PFSK-1 (cell line): ENCODE measurements at regions not wholly inside any gene's neighbourhood (a gene's known extent, or its start where the extent isn't known, plus 50 kb on each side); places are given as distances from the start of the nearest gene placed in this dataset.

Experiments used
- FOXP2 ChIP-seq: optimal IDR thresholded peaks from 2 replicates; pipeline ENCODE3; 2011; ENCODE audit warnings: borderline replicate concordance, control low read depth, inconsistent platforms; ENCODE audit not compliant: insufficient read depth; ENCODE audit errors: extremely low read length, extremely low read depth
- POLR2AphosphoS5 ChIP-seq: IDR thresholded peaks from 2 replicates; pipeline ENCODE4 v1.6.1; 2012; ENCODE audit warnings: low read depth, mild to moderate bottlenecking, control low read depth, low read length, moderate library complexity
- REST ChIP-seq, 2 experiments: IDR thresholded peaks; 2 replicates each; pipeline versions ENCODE4 v1.6.1 to v1.8.0; 2011 to 2012; ENCODE audit warnings: low read depth in 2 of 2, low read length in 2 of 2, control low read depth in 1 of 2, inconsistent platforms in 1 of 2, mild to moderate bottlenecking in 1 of 2, moderate library complexity in 1 of 2; ENCODE audit not compliant: insufficient read depth in 1 of 2
- SIN3A ChIP-seq: IDR thresholded peaks from 2 replicates; pipeline ENCODE4 v1.6.1; 2012; ENCODE audit warnings: mild to moderate bottlenecking, low read length, moderate library complexity, borderline replicate concordance; ENCODE audit not compliant: insufficient read depth
- TAF1 ChIP-seq: IDR thresholded peaks from 2 replicates; pipeline ENCODE4 v1.6.1; 2012; ENCODE audit warnings: low read length, control low read depth, borderline replicate concordance; ENCODE audit not compliant: insufficient read depth

GRCh38 chr9:38246833-38247232 is 145.7 kb upstream of the ALDH1B1 start:
- no peak for TF ChIP-seq TAF1
- no peak for TF ChIP-seq REST (IDR thresholded peaks at IDR 0.05; ENCODE audit: insufficient read depth in 1 of 2, low read depth in 2 of 2, low read length in 2 of 2)
- TF ChIP-seq POLR2AphosphoS5: no peak
- no peak for TF ChIP-seq SIN3A
- no peak for TF ChIP-seq FOXP2

GRCh38 chr9:38244971-38245370 is 147.5 kb upstream of the ALDH1B1 start:
- TF ChIP-seq FOXP2 (no peak), TAF1 (no peak), POLR2AphosphoS5 (no peak), REST (IDR thresholded peaks at IDR 0.05; ENCODE audit: insufficient read depth in 1 of 2, low read depth in 2 of 2, low read length in 2 of 2) (no peak), SIN3A (no peak)

- TF ChIP-seq TAF1 (no peak), SIN3A (no peak), POLR2AphosphoS5 (no peak), FOXP2 (no peak), REST (IDR thresholded peaks at IDR 0.05; ENCODE audit: insufficient read depth in 1 of 2, low read depth in 2 of 2, low read length in 2 of 2) (no peak)
Measured at GRCh38 chr9:38243993-38244392, 148.5 kb upstream of the ALDH1B1 start.

GRCh38 chr9:38240051-38240450 is 152.5 kb upstream of the ALDH1B1 start:
- TF ChIP-seq REST (IDR thresholded peaks at IDR 0.05; ENCODE audit: insufficient read depth in 1 of 2, low read depth in 2 of 2, low read length in 2 of 2) (no peak), SIN3A (no peak), FOXP2 (no peak), POLR2AphosphoS5 (no peak), TAF1 (no peak)

- TF ChIP-seq TAF1 (no peak), REST (IDR thresholded peaks at IDR 0.05; ENCODE audit: insufficient read depth in 1 of 2, low read depth in 2 of 2, low read length in 2 of 2) (no peak), POLR2AphosphoS5 (no peak), SIN3A (no peak), FOXP2 (no peak)
Measured at GRCh38 chr9:38235244-38235643, 157.3 kb upstream of the ALDH1B1 start.
